Chondrocyte (in vitro differentiated cells): ENCODE measurements at regions not wholly inside any gene's neighbourhood (a gene's known extent, or its start where the extent isn't known, plus 50 kb on each side); places are given as distances from the start of the nearest gene placed in this dataset.
A peak's percentile ranks its signal among the peaks of the same experiment; 100 is the strongest.

Experiments
- DNase-seq: peaks from one replicate; pipeline ENCODE4 v3.0.0; 2021; ENCODE audit warnings: mixed read lengths, low spot score
- H3K27ac Mint-ChIP-seq: one replicate; pipeline ENCODE4 v1.8.0; 2021; ENCODE audit warnings: mild to moderate bottlenecking, moderate library complexity, mixed read lengths; ENCODE audit not compliant: unreplicated experiment
- H3K27me3 Mint-ChIP-seq: 2 replicates; pipeline ENCODE4 v1.8.0; 2021; ENCODE audit warnings: low read depth, mixed read lengths
- H3K36me3 Mint-ChIP-seq: 2 replicates; pipeline ENCODE4 v1.8.0; 2021; ENCODE audit warnings: low read depth, mixed read lengths
- H3K4me1 Mint-ChIP-seq: 2 replicates; pipeline ENCODE4 v1.8.0; 2021; ENCODE audit warnings: low read depth, mild to moderate bottlenecking, mixed read lengths
- H3K4me3 Mint-ChIP-seq: one replicate; pipeline ENCODE4 v1.8.0; 2021; ENCODE audit warnings: mild to moderate bottlenecking, moderate library complexity, mixed read lengths; ENCODE audit not compliant: unreplicated experiment
- H3K9me3 Mint-ChIP-seq: 2 replicates; pipeline ENCODE4 v1.8.0; 2021; ENCODE audit warnings: low read depth, mixed read lengths
- TF ChIP-seq, protein P1 (sequence below): fragments of 200-600 bp; sonication (generic); IDR thresholded peaks from 2 replicates; pipeline ENCODE4 v1.5.0; 2021; ENCODE audit warnings: antibody characterized with exemption, mild to moderate bottlenecking, moderate library complexity

DNA sequence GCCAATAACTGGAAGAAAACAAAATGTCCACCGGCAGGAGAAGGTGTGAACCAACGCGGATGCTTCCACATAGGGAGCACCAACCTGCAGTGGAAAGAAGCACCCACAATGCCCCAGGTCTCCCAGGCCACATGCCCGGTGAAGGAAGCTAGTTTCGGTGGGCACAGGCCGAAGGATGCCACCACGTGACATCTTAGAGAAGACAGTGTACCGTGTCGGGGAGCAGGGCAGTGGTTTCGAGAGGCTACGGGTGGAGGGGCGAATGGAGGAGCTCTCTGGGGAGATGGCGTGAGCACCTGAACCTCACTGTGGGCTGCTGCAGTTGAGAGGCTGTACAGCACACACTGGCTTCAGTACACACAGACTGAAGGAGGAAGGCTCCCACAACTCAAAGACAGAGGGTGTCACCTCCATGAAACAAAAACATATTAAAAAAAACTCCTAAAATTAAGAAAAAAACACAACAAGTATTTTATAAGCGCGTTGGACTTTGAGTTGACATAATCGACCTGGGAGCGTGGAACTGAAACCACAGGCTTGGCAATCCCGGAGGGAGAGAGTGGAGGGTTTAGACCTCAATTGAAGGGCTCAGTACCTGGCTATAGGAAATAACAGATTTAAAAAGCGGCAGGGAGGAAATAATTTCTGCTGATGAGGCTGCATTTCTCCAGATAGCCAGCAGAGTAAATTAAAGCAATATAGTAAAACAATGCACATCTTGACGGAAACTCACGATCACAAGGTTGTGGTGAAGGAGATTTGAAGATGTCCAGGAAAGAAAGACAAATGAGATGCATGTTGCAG is 160.1 kb downstream of the RTP5 start:
- Mint-ChIP-seq H3K9me3 (no peaks in the 10 kb centered on the region), H3K36me3 (no peaks in the 10 kb centered on the region), H3K4me1 (peaks cover 3% of the 10 kb centered on the region), H3K4me3 (no peak overlapping the region), H3K27me3 (peaks cover 64% of the 10 kb centered on the region), H3K27ac (no peak overlapping the region)
- TF ChIP-seq, protein P1, sequence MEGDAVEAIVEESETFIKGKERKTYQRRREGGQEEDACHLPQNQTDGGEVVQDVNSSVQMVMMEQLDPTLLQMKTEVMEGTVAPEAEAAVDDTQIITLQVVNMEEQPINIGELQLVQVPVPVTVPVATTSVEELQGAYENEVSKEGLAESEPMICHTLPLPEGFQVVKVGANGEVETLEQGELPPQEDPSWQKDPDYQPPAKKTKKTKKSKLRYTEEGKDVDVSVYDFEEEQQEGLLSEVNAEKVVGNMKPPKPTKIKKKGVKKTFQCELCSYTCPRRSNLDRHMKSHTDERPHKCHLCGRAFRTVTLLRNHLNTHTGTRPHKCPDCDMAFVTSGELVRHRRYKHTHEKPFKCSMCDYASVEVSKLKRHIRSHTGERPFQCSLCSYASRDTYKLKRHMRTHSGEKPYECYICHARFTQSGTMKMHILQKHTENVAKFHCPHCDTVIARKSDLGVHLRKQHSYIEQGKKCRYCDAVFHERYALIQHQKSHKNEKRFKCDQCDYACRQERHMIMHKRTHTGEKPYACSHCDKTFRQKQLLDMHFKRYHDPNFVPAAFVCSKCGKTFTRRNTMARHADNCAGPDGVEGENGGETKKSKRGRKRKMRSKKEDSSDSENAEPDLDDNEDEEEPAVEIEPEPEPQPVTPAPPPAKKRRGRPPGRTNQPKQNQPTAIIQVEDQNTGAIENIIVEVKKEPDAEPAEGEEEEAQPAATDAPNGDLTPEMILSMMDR: peak; percentile 21
- peak; percentile 75 for DNase-seq

DNA sequence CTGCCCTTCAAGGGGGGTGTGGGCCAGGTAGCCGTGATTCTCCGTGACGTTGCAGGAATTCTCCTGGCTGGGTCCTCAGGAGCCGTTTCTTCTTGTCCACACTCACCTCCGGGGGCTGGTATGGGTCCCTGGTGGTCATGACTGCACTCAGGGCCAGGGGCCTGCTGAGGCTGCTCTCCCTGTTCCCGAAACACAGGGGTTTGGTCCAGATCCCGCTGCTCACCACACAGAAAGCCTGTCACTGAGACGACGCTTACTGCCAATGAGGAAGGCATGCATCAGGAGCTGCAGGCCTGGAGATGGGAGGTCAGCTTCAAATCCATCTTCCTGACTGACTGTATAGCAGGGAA is 160.7 kb downstream of the RTP5 start:
- no peak overlapping the region for H3K27ac Mint-ChIP-seq
- H3K4me1 Mint-ChIP-seq: peaks cover 3% of the 10 kb centered on the region
- H3K4me3 Mint-ChIP-seq: no peak overlapping the region
- H3K9me3 Mint-ChIP-seq: no peaks in the 10 kb centered on the region
- TF ChIP-seq, protein P1: peak; percentile 10
- peak; percentile 64 for DNase-seq
- H3K27me3 Mint-ChIP-seq: peaks cover 59% of the 10 kb centered on the region
- H3K36me3 Mint-ChIP-seq: no peaks in the 10 kb centered on the region

DNA sequence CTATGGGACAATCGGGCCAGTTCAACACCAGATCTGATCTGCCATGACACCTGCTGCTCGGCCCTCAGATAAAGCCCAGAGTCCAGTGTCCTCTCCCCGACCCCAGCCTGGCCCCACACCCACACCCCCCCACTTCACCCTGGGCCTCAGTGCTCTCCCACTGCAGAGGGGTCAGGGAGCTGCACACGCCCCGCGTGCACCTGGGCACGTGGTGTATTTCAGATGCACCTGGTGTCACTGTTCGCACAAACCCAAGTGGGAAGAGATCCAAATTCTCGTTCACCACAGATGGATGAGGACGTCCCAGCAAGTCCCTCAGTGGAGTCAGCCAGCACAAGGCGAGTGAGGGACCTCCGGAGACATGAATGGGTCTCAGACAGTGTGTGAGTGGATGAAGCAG is 161.3 kb downstream of the RTP5 start:
- Mint-ChIP-seq H3K9me3 (no peaks in the 10 kb centered on the region), H3K27me3 (peaks cover 62% of the 10 kb centered on the region), H3K4me3 (no peak overlapping the region), H3K4me1 (peaks cover 3% of the 10 kb centered on the region), H3K27ac (no peak overlapping the region), H3K36me3 (no peaks in the 10 kb centered on the region)
- DNase-seq: peak; percentile 44
- TF ChIP-seq, protein P1: no peak

DNA sequence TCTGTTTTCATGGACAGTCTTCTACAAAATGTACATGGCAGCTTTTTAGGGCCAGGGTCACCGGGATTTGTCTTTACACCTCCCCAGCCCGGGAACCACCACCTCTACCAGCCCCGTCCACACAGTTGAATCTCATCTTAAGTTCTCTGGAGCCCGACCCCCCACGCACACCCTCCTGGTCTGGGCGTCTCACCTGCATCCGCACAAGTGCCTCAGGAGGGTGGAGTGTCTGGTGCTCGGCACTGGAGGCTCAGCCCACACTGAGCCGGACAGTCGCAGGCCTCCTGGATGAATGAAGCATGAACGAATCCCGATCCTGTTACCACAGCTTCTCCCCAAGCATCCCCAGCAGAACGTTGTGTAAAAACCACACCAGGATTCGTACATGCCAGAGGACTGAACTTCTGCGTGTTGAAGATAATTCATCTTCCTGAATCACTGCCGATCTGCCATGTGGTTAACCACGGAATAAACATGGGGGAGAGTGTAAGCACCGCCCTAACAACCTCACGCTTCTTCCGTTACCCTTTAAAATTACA is 162.0 kb downstream of the RTP5 start:
- Mint-ChIP-seq H3K27me3 (peaks cover 61% of the 10 kb centered on the region), H3K36me3 (no peaks in the 10 kb centered on the region), H3K27ac (no peak overlapping the region), H3K4me3 (no peak overlapping the region), H3K4me1 (peaks cover 3% of the 10 kb centered on the region), H3K9me3 (no peaks in the 10 kb centered on the region)
- peak; percentile 76 for DNase-seq
- TF ChIP-seq, protein P1: no peak

DNA sequence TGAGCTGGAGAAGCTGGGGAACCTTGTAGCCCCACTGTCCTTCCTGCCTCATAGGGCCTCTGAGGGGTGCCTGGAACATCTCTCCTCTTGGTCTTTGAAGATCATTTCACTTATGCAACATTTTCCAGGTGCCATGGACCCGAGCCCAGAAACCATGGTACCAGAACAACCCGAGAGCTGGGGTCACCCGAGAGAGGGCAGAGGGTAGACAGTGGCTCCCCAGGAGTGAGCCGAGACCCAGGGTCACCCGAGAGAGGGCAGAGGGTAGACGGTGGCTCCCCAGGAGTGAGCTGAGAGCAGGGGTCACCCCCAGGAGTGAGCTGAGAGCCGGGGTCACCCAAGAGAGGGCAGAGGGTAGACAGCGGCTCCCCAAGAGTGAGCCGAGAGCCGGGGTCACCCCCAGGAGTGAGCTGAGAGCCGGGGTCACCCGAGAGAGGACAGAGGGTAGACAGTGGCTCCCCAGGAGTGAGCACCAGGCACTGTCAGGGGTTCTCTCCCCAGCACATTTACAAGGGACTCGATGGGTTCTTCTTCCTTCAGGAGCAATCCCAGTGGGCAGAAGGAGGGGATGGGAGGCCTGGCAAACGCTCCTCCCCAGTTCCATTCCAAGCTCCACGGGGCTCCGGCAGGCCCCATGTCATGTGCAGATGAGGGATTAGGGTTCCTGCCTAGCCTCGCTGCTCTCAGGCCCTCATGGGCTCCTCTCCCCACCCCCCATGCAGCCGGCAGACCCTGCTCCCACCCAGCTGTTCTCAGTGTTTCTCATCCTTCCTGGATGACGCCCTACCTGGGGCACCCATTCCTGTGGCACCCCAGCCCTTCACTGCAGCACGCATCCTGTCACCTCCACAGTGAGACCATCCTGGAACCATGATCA is 163.5 kb downstream of the RTP5 start:
- TF ChIP-seq, protein P1: no peak
- DNase-seq: peak; percentile 62
- Mint-ChIP-seq H3K27me3 (peaks cover 64% of the 10 kb centered on the region), H3K4me1 (peaks cover 3% of the 10 kb centered on the region), H3K27ac (no peak overlapping the region), H3K36me3 (no peaks in the 10 kb centered on the region), H3K4me3 (no peak overlapping the region), H3K9me3 (no peaks in the 10 kb centered on the region)
